DMS153 treated with DMSO at 0.1 percent for 48 hours (cell line): ENCODE measurements at regions not wholly inside any gene's neighbourhood (a gene's known extent, or its start where the extent isn't known, plus 50 kb on each side); places are given as distances from the start of the nearest gene placed in this dataset.

Experiments
- DNase-seq: peaks from one replicate; lab custom pipeline; 2025; ENCODE audit not compliant: unreplicated experiment; lab: John Stamatoyannopoulos, UW

GRCh38 chr4:108291137-108291536 lies 122.4 kb upstream of the LEF1 start:
- no peak for DNase-seq

- no peak for DNase-seq
Measured at GRCh38 chr4:108287834-108288413, 119.2 kb upstream of the LEF1 start.

GRCh38 chr4:108280072-108280471 lies 111.3 kb upstream of the LEF1 start:
- no peak for DNase-seq

GRCh38 chr4:108276690-108277089 lies 108.0 kb upstream of the LEF1 start:
- no peak for DNase-seq

- DNase-seq: no peak
Measured at GRCh38 chr4:108272986-108273385, 104.3 kb upstream of the LEF1 start.

GRCh38 chr4:108272561-108272960 lies 103.8 kb upstream of the LEF1 start:
- DNase-seq: no peak

GRCh38 chr4:108272046-108272445 lies 103.3 kb upstream of the LEF1 start:
- no peak for DNase-seq

- no peak for DNase-seq
Measured at GRCh38 chr4:108270466-108271450, 102.0 kb upstream of the LEF1 start.

GRCh38 chr4:108264693-108265092 lies 96.0 kb upstream of the LEF1 start:
- no peak for DNase-seq

GRCh38 chr4:108263057-108263456 lies 94.3 kb upstream of the LEF1 start:
- no peak for DNase-seq

GRCh38 chr4:108261026-108261425 lies 92.3 kb upstream of the LEF1 start:
- DNase-seq: no peak

GRCh38 chr4:108256538-108256937 lies 87.8 kb upstream of the LEF1 start:
- no peak for DNase-seq

- no peak for DNase-seq
Measured at GRCh38 chr4:108255203-108255747, 86.5 kb upstream of the LEF1 start.

GRCh38 chr4:108249397-108249796 lies 80.7 kb upstream of the LEF1 start:
- no peak for DNase-seq

GRCh38 chr4:108247387-108248049 lies 78.8 kb upstream of the LEF1 start:
- peak; percentile 94 for DNase-seq

- peak; percentile 8 for DNase-seq
Measured at GRCh38 chr4:108244606-108245005, 75.9 kb upstream of the LEF1 start.

GRCh38 chr4:108240366-108240765 lies 71.6 kb upstream of the LEF1 start:
- no peak for DNase-seq

GRCh38 chr4:108237693-108238092 lies 69.0 kb upstream of the LEF1 start:
- DNase-seq: no peak

- no peak for DNase-seq
Measured at GRCh38 chr4:108236264-108236663, 67.5 kb upstream of the LEF1 start.

- DNase-seq: no peak
Measured at GRCh38 chr4:108227923-108228322, 59.2 kb upstream of the LEF1 start.

- no peak for DNase-seq
Measured at GRCh38 chr4:108224611-108225053, 55.9 kb upstream of the LEF1 start.
